ENCODE measurements at regions not wholly inside any gene's neighbourhood (a gene's known extent, or its start where the extent isn't known, plus 50 kb on each side); places are given as distances from the start of the nearest gene placed in this dataset.

- no TSS peak for BruUV-seq (replicated peaks)
- ChIA-PET CTCF (no interaction called here), POLR2A (ENCODE audit: unreplicated experiment) (no interaction called here)
- H3K4me3 ChIP-seq (ENCODE audit: low read length): no peak overlapping the region
- DNase-seq (no peak), ATAC-seq (no peak)
- no peak overlapping the region for H3K4me2 ChIP-seq (ENCODE audit: low read length)
- peaks cover 8% of the 10 kb centered on the region; the same call in 1 of the 2 replicates for H3K4me1 ChIP-seq (ENCODE audit: insufficient read depth, low read length)
- no peaks in the 10 kb centered on the region for H4K20me1 ChIP-seq (ENCODE audit: low read length)
- H3K79me2 ChIP-seq (ENCODE audit: low read length): no peaks in the 10 kb centered on the region
- H3K9ac ChIP-seq (ENCODE audit: low read length): no peak overlapping the region
- no peaks in the 10 kb centered on the region for H3K9me2 ChIP-seq (replicated peaks; ENCODE audit: low read length)
- no peaks in the 10 kb centered on the region for H3K36me3 ChIP-seq (ENCODE audit: low read depth, low read length)
- no peak for TF ChIP-seq EZH2phosphoT487 (IDR thresholded peaks at IDR 0.05; ENCODE audit: borderline replicate concordance, low read length)
- TF ChIP-seq CTCF (conservative IDR thresholded peaks at IDR 0.05; ENCODE audit: low read depth, low read length): no peak
- no peak for TF ChIP-seq EZH2 (IDR thresholded peaks at IDR 0.05; ENCODE audit: low read length, unreplicated experiment)
- H3K9me3 ChIP-seq (ENCODE audit: low read length): no peaks in the 10 kb centered on the region
- H3K27me3 ChIP-seq (ENCODE audit: low read length): no peaks in the 10 kb centered on the region
- no peaks in the 10 kb centered on the region for H3F3A ChIP-seq (ENCODE audit: low read length, unreplicated experiment)
- no peak overlapping the region for H3K27ac ChIP-seq (ENCODE audit: low read length)
- H2AFZ ChIP-seq (ENCODE audit: low read length): no peak overlapping the region
- intact Hi-C loops (cut with micrococcal nuclease): loop anchor here (5.0 to 10.0 kb wide), 3 partner anchors 87 to 1000 kb away; no protein-coding TSS in a partner anchor
Measured at GRCh38 chr4:31041853-31042252, 321.7 kb downstream of the PCDH7 start.

DNA sequence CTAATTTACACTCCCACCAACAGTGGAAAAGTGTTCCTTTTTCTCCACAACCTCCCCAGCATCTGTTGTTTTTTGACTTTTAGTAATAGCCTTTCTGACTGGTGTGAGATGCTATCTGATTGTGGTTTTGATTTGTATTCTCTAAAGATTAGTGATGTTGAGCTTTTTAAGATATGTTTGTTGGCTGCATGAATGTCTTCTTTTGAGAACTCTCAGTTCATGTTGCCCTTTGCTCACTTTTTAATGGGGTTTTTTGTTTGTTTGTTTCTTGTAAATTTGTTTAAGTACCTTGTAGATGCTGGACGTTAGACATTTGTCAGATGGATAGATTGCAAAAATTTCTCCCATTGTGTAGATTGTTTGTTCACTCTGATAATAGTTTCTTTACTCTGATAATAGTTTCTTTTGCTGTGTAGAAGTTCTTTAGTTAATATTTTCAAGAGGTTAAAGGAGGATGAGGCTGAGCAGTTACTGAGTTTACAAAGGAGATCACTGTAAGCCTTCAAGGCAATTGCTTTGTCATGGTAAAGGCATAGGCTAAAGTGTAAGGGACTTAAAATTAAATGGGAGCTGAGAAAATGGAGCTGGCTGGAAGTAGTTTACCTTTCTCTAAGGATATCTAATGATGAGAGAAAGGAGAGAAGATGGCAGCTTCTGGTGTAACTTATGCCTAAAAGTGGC is 323.4 kb downstream of the PCDH7 start:
- H3K9me3 ChIP-seq (ENCODE audit: low read length): no peaks in the 10 kb centered on the region
- no peak overlapping the region for H3K27ac ChIP-seq (ENCODE audit: low read length)
- no peak overlapping the region for H3K4me2 ChIP-seq (ENCODE audit: low read length)
- H2AFZ ChIP-seq (ENCODE audit: low read length): no peak overlapping the region
- no peaks in the 10 kb centered on the region for H3K36me3 ChIP-seq (ENCODE audit: low read depth, low read length)
- intact Hi-C loops (cut with micrococcal nuclease): loop anchor here (2.0 to 10.0 kb wide), 5 partner anchors 45 to 999 kb away; no protein-coding TSS in a partner anchor
- H3F3A ChIP-seq (ENCODE audit: low read length, unreplicated experiment): no peaks in the 10 kb centered on the region
- no peaks in the 10 kb centered on the region for H4K20me1 ChIP-seq (ENCODE audit: low read length)
- ATAC-seq (no peak; the same call in 1 of the 2 replicates), DNase-seq (no peak)
- no peaks in the 10 kb centered on the region for H3K79me2 ChIP-seq (ENCODE audit: low read length)
- POLR2A ChIA-PET (ENCODE audit: unreplicated experiment): no interaction called here
- H3K27me3 ChIP-seq (ENCODE audit: low read length): no peaks in the 10 kb centered on the region
- no peaks in the 10 kb centered on the region for H3K9me2 ChIP-seq (replicated peaks; ENCODE audit: low read length)
- CTCF ChIA-PET: interaction anchor here (0.6 kb wide), 1 partner anchor 242 kb away, joined by 3 read pairs; no protein-coding TSS in a partner anchor
- H3K4me1 ChIP-seq (ENCODE audit: insufficient read depth, low read length): peaks cover 8% of the 10 kb centered on the region; the same call in 1 of the 2 replicates
- H3K9ac ChIP-seq (ENCODE audit: low read length): no peak overlapping the region
- TF ChIP-seq EZH2 (IDR thresholded peaks at IDR 0.05; ENCODE audit: low read length, unreplicated experiment) (no peak), CTCF (conservative IDR thresholded peaks at IDR 0.05; ENCODE audit: low read depth, low read length) (no peak), EZH2phosphoT487 (IDR thresholded peaks at IDR 0.05; ENCODE audit: borderline replicate concordance, low read length) (no peak)
- no peak overlapping the region for H3K4me3 ChIP-seq (ENCODE audit: low read length)
- no TSS peak for BruUV-seq (replicated peaks)

DNA sequence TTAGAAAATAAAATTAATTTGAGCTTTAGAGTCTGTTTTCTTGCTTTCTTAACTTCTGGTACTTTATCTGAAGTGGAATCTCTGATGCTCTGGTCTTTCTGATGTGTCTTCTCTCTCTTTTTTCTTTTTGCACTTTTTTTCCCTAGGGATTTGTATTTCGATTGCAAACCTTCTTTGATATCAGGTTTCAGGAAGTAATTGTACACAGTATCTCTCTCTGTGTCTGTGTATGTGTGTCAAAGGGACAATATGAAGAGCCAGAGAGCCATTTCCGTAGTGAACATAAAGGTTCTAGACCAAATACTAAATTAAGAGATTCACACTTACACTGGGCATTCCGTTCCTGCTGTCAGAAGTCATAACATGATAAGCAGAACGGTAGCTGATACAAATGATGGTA is 325.0 kb downstream of the PCDH7 start:
- intact Hi-C loops (cut with micrococcal nuclease): loop anchor here (2.0 to 10.0 kb wide), 7 partner anchors 44 to 630 kb away; no protein-coding TSS in a partner anchor
- H3K4me2 ChIP-seq (ENCODE audit: low read length): peak overlapping the region; percentile 44

More for the DNA sequence above, 325.0 kb downstream of the PCDH7 start:
- Histone ChIP-seq H4K20me1 (ENCODE audit: low read length) (no peaks in the 10 kb centered on the region), H3K27me3 (ENCODE audit: low read length) (no peaks in the 10 kb centered on the region), H3K36me3 (ENCODE audit: low read depth, low read length) (no peaks in the 10 kb centered on the region), H3K27ac (ENCODE audit: low read length) (no peak overlapping the region), H3K9me2 (replicated peaks; ENCODE audit: low read length) (no peaks in the 10 kb centered on the region), H2AFZ (ENCODE audit: low read length) (no peak overlapping the region), H3K4me3 (ENCODE audit: low read length) (no peak overlapping the region), H3K4me1 (ENCODE audit: insufficient read depth, low read length) (peaks cover 8% of the 10 kb centered on the region; the same call in 1 of the 2 replicates), H3K79me2 (ENCODE audit: low read length) (no peaks in the 10 kb centered on the region), H3K9ac (ENCODE audit: low read length) (no peak overlapping the region), H3K9me3 (ENCODE audit: low read length) (no peaks in the 10 kb centered on the region), H3F3A (ENCODE audit: low read length, unreplicated experiment) (no peaks in the 10 kb centered on the region)
- POLR2A ChIA-PET (ENCODE audit: unreplicated experiment): no interaction called here
- no TSS peak for BruUV-seq (replicated peaks)
- CTCF ChIA-PET: no interaction called here
- TF ChIP-seq EZH2phosphoT487 (IDR thresholded peaks at IDR 0.05; ENCODE audit: borderline replicate concordance, low read length) (no peak), EZH2 (IDR thresholded peaks at IDR 0.05; ENCODE audit: low read length, unreplicated experiment) (no peak), CTCF (conservative IDR thresholded peaks at IDR 0.05; ENCODE audit: low read depth, low read length) (no peak)
- ATAC-seq: peak; percentile 40
- DNase-seq: peak; percentile 16
